ENCODE measurements at regions not wholly inside any gene's neighbourhood (a gene's known extent, or its start where the extent isn't known, plus 50 kb on each side); places are given as distances from the start of the nearest gene placed in this dataset.

DNA sequence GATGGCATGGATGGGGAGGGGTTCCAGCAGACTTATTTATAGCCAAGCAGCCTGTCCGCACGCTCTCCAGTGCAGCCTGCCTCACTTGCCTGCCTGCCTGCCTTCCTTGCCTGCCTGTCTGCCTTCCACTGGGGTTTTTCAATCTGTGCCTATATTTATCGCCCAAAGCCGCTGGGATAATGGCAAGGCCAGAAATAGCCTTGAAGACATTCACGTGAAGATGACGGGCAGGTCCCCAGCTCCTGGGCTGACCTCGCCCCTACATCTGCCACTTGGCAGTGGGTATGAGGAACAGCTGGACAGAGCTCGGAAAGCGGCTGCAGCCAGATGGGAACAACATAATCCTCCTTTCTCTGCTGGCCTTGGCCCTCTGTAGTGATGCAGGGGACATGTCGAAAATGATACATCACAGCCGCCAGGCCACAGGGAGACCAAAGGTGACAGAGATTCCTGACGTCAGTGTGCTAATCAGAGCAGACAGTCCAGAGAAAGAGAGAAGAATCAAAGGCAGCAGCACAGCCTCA, 53.3 kb downstream of the PITPNM2 start:
- Histone ChIP-seq H3K9ac (ENCODE audit: low read depth, low read length, poor library complexity) (peak overlapping the region; percentile 47), H2BK120ac (ENCODE audit: low read depth, low read length) (no peak overlapping the region), H3K4me3 (ENCODE audit: low read length in 2 of 2) (no peak overlapping the region), H4K8ac (ENCODE audit: low read depth, low read length) (no peak overlapping the region), H3K36me3 (replicated peaks in 1 of 2; ENCODE audit: control insufficient read depth in 2 of 2, insufficient read depth in 2 of 2, low read length in 2 of 2) (no peaks in the 10 kb centered on the region), H3K4ac (ENCODE audit: low read length) (no peak overlapping the region), H2AK5ac (ENCODE audit: low read depth, low read length) (no peak overlapping the region), H4K91ac (ENCODE audit: low read depth, low read length, poor library complexity) (no peak overlapping the region), H3K9me3 (replicated peaks in 1 of 2; ENCODE audit: control insufficient read depth in 2 of 2, insufficient read depth in 1 of 2, low read depth in 1 of 2, low read length in 2 of 2) (no peaks in the 10 kb centered on the region), H2BK15ac (ENCODE audit: low read length) (no peak overlapping the region), H2BK5ac (ENCODE audit: low read length) (peak overlapping the region; percentile 63), H2BK12ac (ENCODE audit: low read length) (no peak overlapping the region), H2AFZ (ENCODE audit: low read length) (no peak overlapping the region), H3K4me2 (ENCODE audit: insufficient read depth, low read length, poor library complexity, severe bottlenecking) (no peak overlapping the region), H3K14ac (ENCODE audit: low read length) (no peak overlapping the region), H3K27ac (replicated peaks; ENCODE audit: low read length) (no peak overlapping the region), H3K79me1 (ENCODE audit: low read depth, low read length) (no peaks in the 10 kb centered on the region), H3K4me1 (ENCODE audit: control insufficient read depth in 2 of 2, insufficient read depth in 1 of 2, low read depth in 1 of 2, low read length in 2 of 2) (peaks cover 7 to 9% of the 10 kb centered on the region in 2 donors), H3K18ac (ENCODE audit: low read length) (peak overlapping the region; percentile 39), H3K23ac (ENCODE audit: low read depth, low read length, poor library complexity) (peak overlapping the region; percentile 23), H3K27me3 (ENCODE audit: control insufficient read depth in 3 of 3, insufficient read depth in 3 of 3, low read depth in 1 of 3, low read length in 3 of 3) (no peaks in the 10 kb centered on the region)
- DNase-seq (ENCODE audit: low spot score), result no peak
- WGBS, 2 donors (ENCODE audit: extremely low coverage in 2 of 2, insufficient read length in 2 of 2, insufficient replicate concordance in 1 of 2), result no CpG with 5 or more reads among the region's 12 CpGs

DNA sequence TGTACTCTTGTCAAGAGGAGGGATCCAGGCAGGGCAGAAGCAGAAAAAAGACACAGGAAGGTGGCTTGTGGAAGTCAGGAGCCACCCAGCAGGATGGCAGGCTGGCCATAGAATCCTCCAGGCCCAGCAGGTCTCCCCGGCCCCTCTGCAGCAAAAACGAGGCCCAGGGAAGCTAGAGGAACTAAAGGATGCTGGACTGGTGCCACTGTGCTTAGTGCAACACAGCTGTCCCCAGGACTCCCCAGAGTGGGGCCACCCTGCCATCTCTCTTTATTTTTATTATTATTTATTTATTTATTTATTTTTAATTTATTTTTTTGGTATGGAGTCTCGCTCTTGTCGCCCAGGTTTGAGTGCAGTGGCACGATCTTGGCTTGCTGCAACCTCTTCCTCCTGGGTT, 54.1 kb downstream of the PITPNM2 start:
- H3K4ac ChIP-seq (ENCODE audit: low read length), result no peak overlapping the region
- no peak overlapping the region for H3K18ac ChIP-seq (ENCODE audit: low read length)
- no peak overlapping the region for H2BK15ac ChIP-seq (ENCODE audit: low read length)
- no peak overlapping the region for H4K8ac ChIP-seq (ENCODE audit: low read depth, low read length)
- H2BK12ac ChIP-seq (ENCODE audit: low read length), result no peak overlapping the region
- H3K4me1 ChIP-seq (ENCODE audit: control insufficient read depth in 2 of 2, insufficient read depth in 1 of 2, low read depth in 1 of 2, low read length in 2 of 2), result peaks cover 0 to 2% of the 10 kb centered on the region in 2 donors
- H3K27me3 ChIP-seq (ENCODE audit: control insufficient read depth in 3 of 3, insufficient read depth in 3 of 3, low read depth in 1 of 3, low read length in 3 of 3), result no peaks in the 10 kb centered on the region
- H4K91ac ChIP-seq (ENCODE audit: low read depth, low read length, poor library complexity), result no peak overlapping the region
- H3K14ac ChIP-seq (ENCODE audit: low read length), result no peak overlapping the region
- H3K9ac ChIP-seq (ENCODE audit: low read depth, low read length, poor library complexity), result no peak overlapping the region
- peak overlapping the region; percentile 35 for H2AK5ac ChIP-seq (ENCODE audit: low read depth, low read length)
- WGBS, 2 donors (ENCODE audit: extremely low coverage in 2 of 2, insufficient read length in 2 of 2, insufficient replicate concordance in 1 of 2), result no CpG with 5 or more reads among the region's 5 CpGs
- no peak overlapping the region for H3K27ac ChIP-seq (replicated peaks; ENCODE audit: low read length)
- no peak overlapping the region for H3K4me3 ChIP-seq (ENCODE audit: low read length in 2 of 2)
- H3K36me3 ChIP-seq (replicated peaks in 1 of 2; ENCODE audit: control insufficient read depth in 2 of 2, insufficient read depth in 2 of 2, low read length in 2 of 2), result no peaks in the 10 kb centered on the region
- H3K23ac ChIP-seq (ENCODE audit: low read depth, low read length, poor library complexity), result no peak overlapping the region
- no peak overlapping the region for H2AFZ ChIP-seq (ENCODE audit: low read length)
- no peak for DNase-seq (ENCODE audit: low spot score)
- no peaks in the 10 kb centered on the region for H3K79me1 ChIP-seq (ENCODE audit: low read depth, low read length)
- H2BK120ac ChIP-seq (ENCODE audit: low read depth, low read length), result no peak overlapping the region
- H3K9me3 ChIP-seq (replicated peaks in 1 of 2; ENCODE audit: control insufficient read depth in 2 of 2, insufficient read depth in 1 of 2, low read depth in 1 of 2, low read length in 2 of 2), result no peaks in the 10 kb centered on the region
- no peak overlapping the region for H2BK5ac ChIP-seq (ENCODE audit: low read length)
- H3K4me2 ChIP-seq (ENCODE audit: insufficient read depth, low read length, poor library complexity, severe bottlenecking), result no peak overlapping the region

DNA sequence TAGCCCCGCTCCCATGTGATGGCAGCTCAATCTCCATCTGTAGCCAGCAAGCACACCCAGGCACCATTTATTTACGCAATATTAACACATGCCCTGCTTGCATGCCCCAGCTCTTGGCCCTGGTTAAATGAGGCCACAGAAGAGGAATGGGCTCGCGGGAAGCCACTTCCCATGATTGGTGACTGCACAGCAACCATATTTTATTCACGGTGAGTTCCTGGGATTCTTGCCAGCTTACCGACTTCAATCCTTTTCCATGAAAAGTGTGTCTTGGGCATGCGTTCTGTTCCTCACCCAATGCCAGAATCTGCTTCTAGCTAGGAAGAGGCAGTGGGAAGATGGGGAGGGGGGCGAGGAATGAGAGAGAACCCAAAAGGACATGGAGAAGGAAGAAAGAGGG, 54.7 kb downstream of the PITPNM2 start:
- Histone ChIP-seq H3K79me1 (ENCODE audit: low read depth, low read length) (no peaks in the 10 kb centered on the region), H3K36me3 (replicated peaks in 1 of 2; ENCODE audit: control insufficient read depth in 2 of 2, insufficient read depth in 2 of 2, low read length in 2 of 2) (no peaks in the 10 kb centered on the region), H2BK5ac (ENCODE audit: low read length) (peak overlapping the region; percentile 58), H3K9ac (ENCODE audit: low read depth, low read length, poor library complexity) (no peak overlapping the region), H2AFZ (ENCODE audit: low read length) (no peak overlapping the region), H3K4me3 (ENCODE audit: low read length in 2 of 2) (no peak overlapping the region), H3K18ac (ENCODE audit: low read length) (no peak overlapping the region), H2BK15ac (ENCODE audit: low read length) (no peak overlapping the region), H3K4me2 (ENCODE audit: insufficient read depth, low read length, poor library complexity, severe bottlenecking) (no peak overlapping the region), H2BK12ac (ENCODE audit: low read length) (no peak overlapping the region), H2BK120ac (ENCODE audit: low read depth, low read length) (no peak overlapping the region), H3K14ac (ENCODE audit: low read length) (no peak overlapping the region), H3K9me3 (replicated peaks in 1 of 2; ENCODE audit: control insufficient read depth in 2 of 2, insufficient read depth in 1 of 2, low read depth in 1 of 2, low read length in 2 of 2) (no peaks in the 10 kb centered on the region), H3K4ac (ENCODE audit: low read length) (no peak overlapping the region), H3K4me1 (ENCODE audit: control insufficient read depth in 2 of 2, insufficient read depth in 1 of 2, low read depth in 1 of 2, low read length in 2 of 2) (peaks cover 0 to 2% of the 10 kb centered on the region in 2 donors), H4K91ac (ENCODE audit: low read depth, low read length, poor library complexity) (no peak overlapping the region), H3K23ac (ENCODE audit: low read depth, low read length, poor library complexity) (no peak overlapping the region), H4K8ac (ENCODE audit: low read depth, low read length) (no peak overlapping the region), H3K27ac (replicated peaks; ENCODE audit: low read length) (no peak overlapping the region), H2AK5ac (ENCODE audit: low read depth, low read length) (no peak overlapping the region), H3K27me3 (ENCODE audit: control insufficient read depth in 3 of 3, insufficient read depth in 3 of 3, low read depth in 1 of 3, low read length in 3 of 3) (no peaks in the 10 kb centered on the region)
- WGBS, 2 donors (ENCODE audit: extremely low coverage in 2 of 2, insufficient read length in 2 of 2, insufficient replicate concordance in 1 of 2), result no CpG with 5 or more reads among the region's 8 CpGs
- DNase-seq (ENCODE audit: low spot score), result no peak

DNA sequence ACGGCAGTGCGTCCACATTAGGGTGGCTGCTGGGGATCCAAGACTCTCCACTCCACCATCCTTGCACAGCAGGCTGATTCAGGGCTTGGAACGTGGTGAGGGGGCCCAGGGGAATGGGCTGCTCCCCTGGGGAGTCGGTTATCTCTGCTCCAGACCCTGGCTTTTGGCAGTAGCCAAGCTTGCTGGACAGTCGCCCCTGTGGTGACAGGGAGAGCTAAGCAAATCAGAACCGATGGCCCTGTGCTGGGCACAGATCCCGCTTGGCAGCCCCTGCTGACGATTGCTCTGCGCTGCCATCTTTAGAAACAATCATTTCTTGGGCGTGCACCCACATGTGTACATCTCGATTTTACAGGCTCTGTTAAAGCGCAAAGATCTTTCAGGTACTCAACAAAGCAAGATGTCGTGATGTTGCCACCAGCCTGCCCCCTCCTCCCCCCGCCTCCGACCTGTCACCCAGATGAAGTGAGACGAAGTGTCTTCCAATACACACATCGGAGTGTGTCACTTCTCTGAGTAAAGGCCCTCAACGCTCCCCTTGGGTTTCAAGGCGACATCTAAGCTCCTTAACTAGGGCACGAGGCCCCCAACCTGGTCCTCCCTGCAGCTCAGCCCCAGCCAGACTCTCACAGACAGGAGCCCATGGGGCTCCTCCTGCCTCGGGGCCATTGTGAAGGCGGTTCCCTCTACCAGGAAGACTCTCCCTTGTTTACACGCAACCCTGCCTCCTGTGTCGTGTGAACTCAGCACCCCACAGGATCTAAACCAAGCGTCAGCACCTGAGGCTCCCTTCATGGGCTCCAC, 55.6 kb downstream of the PITPNM2 start:
- no CpG with 5 or more reads among the region's 25 CpGs for WGBS, 2 donors (ENCODE audit: extremely low coverage in 2 of 2, insufficient read length in 2 of 2, insufficient replicate concordance in 1 of 2)
- H2BK120ac ChIP-seq (ENCODE audit: low read depth, low read length), result no peak overlapping the region
- H3K79me1 ChIP-seq (ENCODE audit: low read depth, low read length), result no peaks in the 10 kb centered on the region
- H3K18ac ChIP-seq (ENCODE audit: low read length), result no peak overlapping the region
- no peaks in the 10 kb centered on the region for H3K36me3 ChIP-seq (replicated peaks in 1 of 2; ENCODE audit: control insufficient read depth in 2 of 2, insufficient read depth in 2 of 2, low read length in 2 of 2)
- H2AK5ac ChIP-seq (ENCODE audit: low read depth, low read length), result no peak overlapping the region
- no peak overlapping the region for H2AFZ ChIP-seq (ENCODE audit: low read length)
- no peak overlapping the region for H3K4me2 ChIP-seq (ENCODE audit: insufficient read depth, low read length, poor library complexity, severe bottlenecking)
- no peak for DNase-seq (ENCODE audit: low spot score)
- no peak overlapping the region for H3K4ac ChIP-seq (ENCODE audit: low read length)
- peak overlapping the region; percentile 13 for H3K23ac ChIP-seq (ENCODE audit: low read depth, low read length, poor library complexity)
- H3K4me3 ChIP-seq (ENCODE audit: low read length in 2 of 2), result no peak overlapping the region
- H3K4me1 ChIP-seq (ENCODE audit: control insufficient read depth in 2 of 2, insufficient read depth in 1 of 2, low read depth in 1 of 2, low read length in 2 of 2), result peaks cover 0 to 2% of the 10 kb centered on the region in 2 donors
- H3K27ac ChIP-seq (replicated peaks; ENCODE audit: low read length), result no peak overlapping the region
- H2BK5ac ChIP-seq (ENCODE audit: low read length), result peak overlapping the region; percentile 76
- H2BK12ac ChIP-seq (ENCODE audit: low read length), result no peak overlapping the region
- H3K9ac ChIP-seq (ENCODE audit: low read depth, low read length, poor library complexity), result no peak overlapping the region
- peak overlapping the region; percentile 59 for H2BK15ac ChIP-seq (ENCODE audit: low read length)
- no peaks in the 10 kb centered on the region for H3K27me3 ChIP-seq (ENCODE audit: control insufficient read depth in 3 of 3, insufficient read depth in 3 of 3, low read depth in 1 of 3, low read length in 3 of 3)
- no peak overlapping the region for H4K8ac ChIP-seq (ENCODE audit: low read depth, low read length)
- no peak overlapping the region for H3K14ac ChIP-seq (ENCODE audit: low read length)
- H3K9me3 ChIP-seq (replicated peaks in 1 of 2; ENCODE audit: control insufficient read depth in 2 of 2, insufficient read depth in 1 of 2, low read depth in 1 of 2, low read length in 2 of 2), result no peaks in the 10 kb centered on the region
- peak overlapping the region; percentile 31 for H4K91ac ChIP-seq (ENCODE audit: low read depth, low read length, poor library complexity)

Data from neuronal stem cell (in vitro differentiated cells).